ENCODE measurements at regions not wholly inside any gene's neighbourhood (a gene's known extent, or its start where the extent isn't known, plus 50 kb on each side); places are given as distances from the start of the nearest gene placed in this dataset.

GRCh38 chr6:169832247-169832948 lies 81.0 kb downstream of the ERMARD start (continued):
- TF ChIP-seq ZNF114 (CRISPR knock-in tag; IDR thresholded peaks at IDR 0.05) (no peak), STAT1 (IDR thresholded peaks at IDR 0.05; ENCODE audit: unreplicated experiment) (no peak), ZNF331 (CRISPR knock-in tag; IDR thresholded peaks at IDR 0.05; ENCODE audit: low read depth) (no peak), CTCF (conservative IDR thresholded peaks at IDR 0.05; ENCODE audit: low read depth in 2 of 2) (no peak)

- Mint-ChIP-seq H3K4me1 (peaks cover 24% of the 10 kb centered on the region), H3K27me3 (ENCODE audit: insufficient read depth, low read depth, poor library complexity) (peaks cover 14% of the 10 kb centered on the region), H3K4me3 (no peak overlapping the region), H3K27ac (no peak overlapping the region), H3K9me3 (peaks cover 10% of the 10 kb centered on the region), H3K36me3 (ENCODE audit: low read depth) (peaks cover 8% of the 10 kb centered on the region)
- Histone ChIP-seq H3K4me3 (no peak overlapping the region), H3K27ac (ENCODE audit: low read depth) (no peak overlapping the region), H3K36me3 (ENCODE audit: insufficient read depth) (no peaks in the 10 kb centered on the region), H2AFZ (0 out of 2 replicates have a peak overlapping the region, but pooled peaks have one; percentile 74), H3K4me2 (no peak overlapping the region), H3K4me1 (ENCODE audit: insufficient read depth) (0 out of 2 replicates have a peak, but pooled peaks cover 6% of the 10 kb centered on the region), H4K20me1 (replicated peaks; ENCODE audit: insufficient read depth) (no peaks in the 10 kb centered on the region), H3K27me3 (ENCODE audit: insufficient read depth) (no peaks in the 10 kb centered on the region), H3F3A (replicated peaks; ENCODE audit: low read depth) (no peaks in the 10 kb centered on the region), H3K9me2 (ENCODE audit: insufficient read depth) (no peaks in the 10 kb centered on the region), H3K79me2 (replicated peaks; ENCODE audit: insufficient read depth) (no peaks in the 10 kb centered on the region)
- DNase-seq (ENCODE audit: low spot score): peak; percentile 86
- peak; percentile 94 for ATAC-seq
- TF ChIP-seq ZNF462 (CRISPR knock-in tag; IDR thresholded peaks at IDR 0.05): no peak
- peak; percentile 53; the same call in 1 of the 2 replicates for TF ChIP-seq CREB1 (CRISPR knock-in tag; IDR thresholded peaks at IDR 0.05; ENCODE audit: low read depth)
- no peak for TF ChIP-seq JUNB (IDR thresholded peaks at IDR 0.05; ENCODE audit: unreplicated experiment)
- no peak for TF ChIP-seq REST (IDR thresholded peaks at IDR 0.05; ENCODE audit: unreplicated experiment)
- TF ChIP-seq CTCF (conservative IDR thresholded peaks at IDR 0.05; ENCODE audit: low read depth in 2 of 2): peak; percentile 91 to 96
Observed at GRCh38 chr6:169831450-169832246, 80.2 kb downstream of the ERMARD start.

Measured in GM23338 (cell line).